ENCODE measurements at regions not wholly inside any gene's neighbourhood (a gene's known extent, or its start where the extent isn't known, plus 50 kb on each side); places are given as distances from the start of the nearest gene placed in this dataset.

GRCh38 chr22:49508561-49508960 is 319.1 kb downstream of the BRD1 start:
- no peak overlapping the region for H3K4ac ChIP-seq (ENCODE audit: low read length)
- H4K91ac ChIP-seq (ENCODE audit: low read depth, low read length, poor library complexity): no peak overlapping the region
- peaks cover 0 to 3% (median 0%) of the 10 kb centered on the region in 3 experiments for H3K27me3 ChIP-seq (ENCODE audit: control insufficient read depth in 3 of 3, insufficient read depth in 3 of 3, low read depth in 1 of 3, low read length in 3 of 3)
- H3K18ac ChIP-seq (ENCODE audit: low read length): no peak overlapping the region
- H3K9ac ChIP-seq (ENCODE audit: low read depth, low read length, poor library complexity): no peak overlapping the region
- H3K27ac ChIP-seq (replicated peaks; ENCODE audit: low read length): no peak overlapping the region
- H3K23ac ChIP-seq (ENCODE audit: low read depth, low read length, poor library complexity): no peak overlapping the region
- no peak overlapping the region for H2BK15ac ChIP-seq (ENCODE audit: low read length)
- H2AFZ ChIP-seq (ENCODE audit: low read length): no peak overlapping the region
- no peak overlapping the region for H2BK120ac ChIP-seq (ENCODE audit: low read depth, low read length)
- no peak overlapping the region for H2AK5ac ChIP-seq (ENCODE audit: low read depth, low read length)
- no peak overlapping the region for H3K14ac ChIP-seq (ENCODE audit: low read length)
- H4K8ac ChIP-seq (ENCODE audit: low read depth, low read length): no peak overlapping the region
- H3K4me1 ChIP-seq (ENCODE audit: control insufficient read depth in 2 of 2, insufficient read depth in 1 of 2, low read depth in 1 of 2, low read length in 2 of 2): no peaks in the 10 kb centered on the region
- no peaks in the 10 kb centered on the region for H3K79me1 ChIP-seq (ENCODE audit: low read depth, low read length)
- H2BK5ac ChIP-seq (ENCODE audit: low read length): no peak overlapping the region
- H3K9me3 ChIP-seq (replicated peaks in 1 of 2; ENCODE audit: control insufficient read depth in 2 of 2, insufficient read depth in 1 of 2, low read depth in 1 of 2, low read length in 2 of 2): no peaks in the 10 kb centered on the region
- no peaks in the 10 kb centered on the region for H3K36me3 ChIP-seq (replicated peaks in 1 of 2; ENCODE audit: control insufficient read depth in 2 of 2, insufficient read depth in 2 of 2, low read length in 2 of 2)
- H2BK12ac ChIP-seq (ENCODE audit: low read length): no peak overlapping the region
- no CpG with 5 or more reads among the region's 9 CpGs for WGBS, 2 donors (ENCODE audit: extremely low coverage in 2 of 2, insufficient read length in 2 of 2, insufficient replicate concordance in 1 of 2)
- DNase-seq (ENCODE audit: low spot score): no peak
- no peak overlapping the region for H3K4me3 ChIP-seq (ENCODE audit: low read length in 2 of 2)
- H3K4me2 ChIP-seq (ENCODE audit: insufficient read depth, low read length, poor library complexity, severe bottlenecking): no peak overlapping the region

GRCh38 chr22:49507607-49508292 is 319.9 kb downstream of the BRD1 start:
- Histone ChIP-seq H3K27ac (replicated peaks; ENCODE audit: low read length) (no peak overlapping the region), H2BK120ac (ENCODE audit: low read depth, low read length) (no peak overlapping the region), H2AK5ac (ENCODE audit: low read depth, low read length) (no peak overlapping the region), H4K91ac (ENCODE audit: low read depth, low read length, poor library complexity) (no peak overlapping the region), H3K27me3 (ENCODE audit: control insufficient read depth in 3 of 3, insufficient read depth in 3 of 3, low read depth in 1 of 3, low read length in 3 of 3) (peaks cover 0 to under 1% (median 0%) of the 10 kb centered on the region in 3 experiments), H3K9ac (ENCODE audit: low read depth, low read length, poor library complexity) (no peak overlapping the region), H3K4me2 (ENCODE audit: insufficient read depth, low read length, poor library complexity, severe bottlenecking) (no peak overlapping the region), H2AFZ (ENCODE audit: low read length) (no peak overlapping the region), H3K9me3 (replicated peaks in 1 of 2; ENCODE audit: control insufficient read depth in 2 of 2, insufficient read depth in 1 of 2, low read depth in 1 of 2, low read length in 2 of 2) (no peaks in the 10 kb centered on the region), H3K4me1 (ENCODE audit: control insufficient read depth in 2 of 2, insufficient read depth in 1 of 2, low read depth in 1 of 2, low read length in 2 of 2) (no peaks in the 10 kb centered on the region), H2BK12ac (ENCODE audit: low read length) (no peak overlapping the region), H3K14ac (ENCODE audit: low read length) (no peak overlapping the region), H3K4ac (ENCODE audit: low read length) (no peak overlapping the region), H3K79me1 (ENCODE audit: low read depth, low read length) (no peaks in the 10 kb centered on the region), H3K36me3 (replicated peaks in 1 of 2; ENCODE audit: control insufficient read depth in 2 of 2, insufficient read depth in 2 of 2, low read length in 2 of 2) (no peaks in the 10 kb centered on the region), H4K8ac (ENCODE audit: low read depth, low read length) (no peak overlapping the region), H2BK15ac (ENCODE audit: low read length) (no peak overlapping the region), H3K18ac (ENCODE audit: low read length) (no peak overlapping the region), H3K4me3 (ENCODE audit: low read length in 2 of 2) (no peak overlapping the region), H2BK5ac (ENCODE audit: low read length) (no peak overlapping the region), H3K23ac (ENCODE audit: low read depth, low read length, poor library complexity) (no peak overlapping the region)
- no CpG with 5 or more reads among the region's 22 CpGs for WGBS, 2 donors (ENCODE audit: extremely low coverage in 2 of 2, insufficient read length in 2 of 2, insufficient replicate concordance in 1 of 2)
- DNase-seq (ENCODE audit: low spot score): no peak

GRCh38 chr22:49506010-49506400 is 321.7 kb downstream of the BRD1 start:
- Histone ChIP-seq H2BK15ac (ENCODE audit: low read length) (no peak overlapping the region), H3K4me3 (ENCODE audit: low read length in 2 of 2) (no peak overlapping the region), H3K79me1 (ENCODE audit: low read depth, low read length) (no peaks in the 10 kb centered on the region), H3K4ac (ENCODE audit: low read length) (no peak overlapping the region), H3K36me3 (replicated peaks in 1 of 2; ENCODE audit: control insufficient read depth in 2 of 2, insufficient read depth in 2 of 2, low read length in 2 of 2) (no peaks in the 10 kb centered on the region), H3K27me3 (ENCODE audit: control insufficient read depth in 3 of 3, insufficient read depth in 3 of 3, low read depth in 1 of 3, low read length in 3 of 3) (no peaks in the 10 kb centered on the region), H2AFZ (ENCODE audit: low read length) (no peak overlapping the region), H3K14ac (ENCODE audit: low read length) (no peak overlapping the region), H2BK12ac (ENCODE audit: low read length) (no peak overlapping the region), H3K9ac (ENCODE audit: low read depth, low read length, poor library complexity) (no peak overlapping the region), H4K8ac (ENCODE audit: low read depth, low read length) (no peak overlapping the region), H3K4me2 (ENCODE audit: insufficient read depth, low read length, poor library complexity, severe bottlenecking) (no peak overlapping the region), H2AK5ac (ENCODE audit: low read depth, low read length) (no peak overlapping the region), H3K27ac (replicated peaks; ENCODE audit: low read length) (no peak overlapping the region), H2BK120ac (ENCODE audit: low read depth, low read length) (no peak overlapping the region), H3K18ac (ENCODE audit: low read length) (no peak overlapping the region), H3K9me3 (replicated peaks in 1 of 2; ENCODE audit: control insufficient read depth in 2 of 2, insufficient read depth in 1 of 2, low read depth in 1 of 2, low read length in 2 of 2) (peaks cover 0 to 1% of the 10 kb centered on the region in 2 donors), H4K91ac (ENCODE audit: low read depth, low read length, poor library complexity) (no peak overlapping the region), H3K23ac (ENCODE audit: low read depth, low read length, poor library complexity) (no peak overlapping the region), H2BK5ac (ENCODE audit: low read length) (no peak overlapping the region), H3K4me1 (ENCODE audit: control insufficient read depth in 2 of 2, insufficient read depth in 1 of 2, low read depth in 1 of 2, low read length in 2 of 2) (no peaks in the 10 kb centered on the region)
- no CpG with 5 or more reads among the region's 6 CpGs for WGBS, 2 donors (ENCODE audit: extremely low coverage in 2 of 2, insufficient read length in 2 of 2, insufficient replicate concordance in 1 of 2)
- no peak for DNase-seq (ENCODE audit: low spot score)

- WGBS, 2 donors (ENCODE audit: extremely low coverage in 2 of 2, insufficient read length in 2 of 2, insufficient replicate concordance in 1 of 2): 100% methylated on average over 1 to 2 of the region's 7 CpGs
- H3K4ac ChIP-seq (ENCODE audit: low read length): no peak overlapping the region
- H2BK15ac ChIP-seq (ENCODE audit: low read length): no peak overlapping the region
- H3K4me1 ChIP-seq (ENCODE audit: control insufficient read depth in 2 of 2, insufficient read depth in 1 of 2, low read depth in 1 of 2, low read length in 2 of 2): no peaks in the 10 kb centered on the region
- no peak overlapping the region for H2BK12ac ChIP-seq (ENCODE audit: low read length)
- no peaks in the 10 kb centered on the region for H3K79me1 ChIP-seq (ENCODE audit: low read depth, low read length)
- no peak overlapping the region for H3K4me3 ChIP-seq (ENCODE audit: low read length in 2 of 2)
- H2BK120ac ChIP-seq (ENCODE audit: low read depth, low read length): no peak overlapping the region
- no peak overlapping the region for H3K18ac ChIP-seq (ENCODE audit: low read length)
- H3K14ac ChIP-seq (ENCODE audit: low read length): no peak overlapping the region
- H4K8ac ChIP-seq (ENCODE audit: low read depth, low read length): no peak overlapping the region
- no peaks in the 10 kb centered on the region for H3K27me3 ChIP-seq (ENCODE audit: control insufficient read depth in 3 of 3, insufficient read depth in 3 of 3, low read depth in 1 of 3, low read length in 3 of 3)
- no peak overlapping the region for H3K23ac ChIP-seq (ENCODE audit: low read depth, low read length, poor library complexity)
- peaks cover 0 to 1% of the 10 kb centered on the region in 2 donors for H3K9me3 ChIP-seq (replicated peaks in 1 of 2; ENCODE audit: control insufficient read depth in 2 of 2, insufficient read depth in 1 of 2, low read depth in 1 of 2, low read length in 2 of 2)
- H3K27ac ChIP-seq (replicated peaks; ENCODE audit: low read length): no peak overlapping the region
- H3K9ac ChIP-seq (ENCODE audit: low read depth, low read length, poor library complexity): no peak overlapping the region
- no peak overlapping the region for H3K4me2 ChIP-seq (ENCODE audit: insufficient read depth, low read length, poor library complexity, severe bottlenecking)
- H3K36me3 ChIP-seq (replicated peaks in 1 of 2; ENCODE audit: control insufficient read depth in 2 of 2, insufficient read depth in 2 of 2, low read length in 2 of 2): no peaks in the 10 kb centered on the region
- H2AK5ac ChIP-seq (ENCODE audit: low read depth, low read length): no peak overlapping the region
- H2BK5ac ChIP-seq (ENCODE audit: low read length): no peak overlapping the region
- no peak overlapping the region for H2AFZ ChIP-seq (ENCODE audit: low read length)
- no peak for DNase-seq (ENCODE audit: low spot score)
- no peak overlapping the region for H4K91ac ChIP-seq (ENCODE audit: low read depth, low read length, poor library complexity)
Observed at GRCh38 chr22:49505337-49506009, 322.2 kb downstream of the BRD1 start.
